Thyroid gland (tissue), 4 donors: ENCODE measurements at regions not wholly inside any gene's neighbourhood (a gene's known extent, or its start where the extent isn't known, plus 50 kb on each side); places are given as distances from the start of the nearest gene placed in this dataset.
"Not testable (repeated sequence)": the region's sequence is repeated elsewhere in the genome, so short reads cannot be mapped to it uniquely, and the experiment has no call there.

Experiments used
- CTCF ChIP-seq, 6 experiments: fragments of 200-600 bp in 3 of 6; fragments of 450-650 bp in 3 of 6; sonication (generic) in 3 of 6; IDR thresholded peaks; one replicate each; pipeline ENCODE4 v1.5.1; 2016 to 2019; ENCODE audit warnings: antibody characterized with exemption in 6 of 6, mild to moderate bottlenecking in 2 of 6, inconsistent platforms in 1 of 6, moderate library complexity in 1 of 6
- POLR2A ChIP-seq, 2 donors: fragments of 450-650 bp; IDR thresholded peaks; one replicate each; pipeline ENCODE4 v1.6.1; 2017; ENCODE audit warnings: antibody characterized with exemption in 2 of 2, mild to moderate bottlenecking in 2 of 2, moderate library complexity in 1 of 2

- TF ChIP-seq CTCF, POLR2A (IDR thresholded peaks at IDR 0.05): not testable (repeated sequence)
Measured at GRCh38 chr9:85315535-85315934, 426.2 kb downstream of the AGTPBP1 start.
